Right kidney (tissue), 1 donor: ENCODE measurements at regions not wholly inside any gene's neighbourhood (a gene's known extent, or its start where the extent isn't known, plus 50 kb on each side); places are given as distances from the start of the nearest gene placed in this dataset.
"Not testable (repeated sequence)": the region's sequence is repeated elsewhere in the genome, so short reads cannot be mapped to it uniquely, and the experiment has no call there.

Source experiments
- DNase-seq: peaks from one replicate; pipeline ENCODE4 v3.0.0-alpha.2; 2016

DNA sequence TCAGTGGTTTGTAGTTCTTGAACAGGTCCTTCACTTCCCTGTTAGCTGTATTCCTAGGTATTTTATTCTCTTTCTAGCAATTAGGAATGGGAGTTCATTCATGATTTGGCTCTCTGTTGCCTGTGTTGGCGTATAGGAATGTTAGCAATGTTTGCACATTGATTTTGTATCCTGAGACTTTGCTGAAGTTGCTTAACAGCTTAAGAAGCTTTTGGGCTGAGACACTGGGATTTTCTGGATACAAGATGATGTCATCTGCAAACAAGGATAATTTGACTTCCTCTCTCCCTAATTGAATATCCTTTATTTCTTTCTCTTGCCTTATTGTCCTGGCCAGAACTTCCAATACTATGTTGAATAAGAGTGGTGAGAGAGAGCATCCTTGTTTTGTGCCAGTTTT, 121.8 kb upstream of the RASA1 start:
- not testable (repeated sequence) for DNase-seq

- DNase-seq: no peak
Measured at GRCh38 chr5:87147441-87147840, 120.2 kb upstream of the RASA1 start.

DNA sequence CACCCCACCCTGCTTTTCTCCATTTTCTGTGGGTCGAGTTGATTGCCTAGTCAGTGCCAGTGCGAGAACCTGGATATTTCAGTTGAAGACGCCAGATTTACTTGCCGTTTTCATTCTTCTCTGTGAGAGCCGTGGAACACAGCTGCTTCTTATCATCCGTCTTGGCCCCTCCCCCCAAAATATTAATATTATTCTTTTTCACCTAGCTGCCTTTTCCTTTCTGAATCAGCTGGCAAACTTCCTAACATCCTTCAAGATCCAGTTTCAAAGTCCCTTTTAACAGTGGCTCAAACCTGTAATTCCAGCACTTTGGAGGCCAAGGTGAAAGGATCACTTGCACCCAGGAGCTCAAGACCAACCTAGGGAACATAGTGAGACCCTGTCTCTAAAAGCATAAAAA, 117.1 kb upstream of the RASA1 start:
- no peak for DNase-seq

- DNase-seq: no peak
Measured at GRCh38 chr5:87151547-87151946, 116.1 kb upstream of the RASA1 start.

DNA sequence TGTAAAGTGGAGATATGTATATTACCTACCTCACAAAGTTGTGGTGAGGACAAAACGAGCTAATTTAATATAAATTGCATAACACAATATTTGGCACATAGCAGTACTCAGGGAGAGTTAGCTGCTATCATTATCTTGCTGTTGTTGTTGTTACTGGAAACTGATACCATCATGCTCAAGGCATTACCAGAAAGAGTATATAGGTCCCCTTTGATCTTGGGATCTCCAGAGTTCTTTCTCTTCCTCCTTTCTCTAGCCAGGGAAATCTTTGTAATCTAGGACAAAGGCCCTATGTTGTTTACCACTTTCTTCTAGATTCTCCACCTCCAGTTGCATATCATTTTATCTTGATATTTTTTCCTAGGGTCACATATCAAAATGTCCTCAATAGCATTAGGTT, 114.8 kb upstream of the RASA1 start:
- DNase-seq: no peak

- DNase-seq: no peak
Measured at GRCh38 chr5:87154191-87154590, 113.5 kb upstream of the RASA1 start.

- no peak for DNase-seq
Measured at GRCh38 chr5:87155106-87155505, 112.6 kb upstream of the RASA1 start.

DNA sequence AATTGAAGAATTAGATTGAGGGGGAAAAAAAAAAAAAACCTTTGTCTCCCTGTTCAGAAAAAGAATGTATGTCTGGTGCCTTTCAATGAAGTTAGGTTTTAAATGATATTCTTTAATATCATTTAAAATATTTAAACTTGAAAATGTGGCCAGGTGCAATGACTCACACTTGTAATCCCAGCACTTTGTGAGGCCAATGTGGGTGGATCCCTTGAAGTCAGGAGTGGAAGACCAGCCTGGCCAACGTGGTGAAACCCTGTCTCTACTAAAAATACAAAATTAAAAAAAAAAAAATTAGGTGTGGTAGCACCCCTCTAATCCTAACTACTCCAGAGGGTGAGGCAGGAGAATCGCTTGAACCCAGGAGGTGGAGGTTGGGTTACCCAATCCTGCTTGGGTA, 111.1 kb upstream of the RASA1 start:
- no peak for DNase-seq

- no peak for DNase-seq
Measured at GRCh38 chr5:87164409-87164808, 103.3 kb upstream of the RASA1 start.

DNA sequence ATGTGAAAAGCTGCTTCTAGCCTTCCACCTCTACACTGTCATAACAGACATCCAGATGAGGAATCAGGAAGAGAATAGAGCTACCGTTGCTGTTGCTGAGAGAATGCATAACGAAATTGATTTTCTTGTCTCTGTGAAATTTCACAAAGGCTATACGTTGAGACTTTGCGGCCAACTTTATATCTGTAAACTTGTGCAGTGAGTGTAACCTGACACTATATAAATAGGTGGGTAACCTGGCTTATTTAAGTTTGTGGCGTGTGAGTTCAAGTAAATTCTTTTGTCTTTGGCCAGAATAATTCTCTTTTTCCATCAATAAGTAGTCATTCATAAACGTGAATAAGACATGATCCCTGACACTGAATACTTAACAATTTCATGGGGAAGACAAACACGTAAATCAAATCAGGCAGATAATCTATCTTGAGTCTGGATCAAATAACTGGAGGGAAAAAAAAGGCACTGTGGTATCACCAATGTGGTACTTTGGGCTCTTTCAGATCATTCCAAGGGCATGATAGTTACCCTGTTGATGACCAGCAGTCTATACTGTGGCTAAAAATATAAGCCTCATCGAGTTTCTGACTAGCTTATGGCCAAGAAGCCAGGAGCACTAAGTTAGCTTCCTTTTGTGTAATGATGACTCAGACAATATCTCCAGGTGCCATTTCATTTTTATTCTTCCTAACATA, 98.2 kb upstream of the RASA1 start:
- no peak for DNase-seq

GRCh38 chr5:87170799-87171198, 96.9 kb upstream of the RASA1 start:
- DNase-seq: no peak

DNA sequence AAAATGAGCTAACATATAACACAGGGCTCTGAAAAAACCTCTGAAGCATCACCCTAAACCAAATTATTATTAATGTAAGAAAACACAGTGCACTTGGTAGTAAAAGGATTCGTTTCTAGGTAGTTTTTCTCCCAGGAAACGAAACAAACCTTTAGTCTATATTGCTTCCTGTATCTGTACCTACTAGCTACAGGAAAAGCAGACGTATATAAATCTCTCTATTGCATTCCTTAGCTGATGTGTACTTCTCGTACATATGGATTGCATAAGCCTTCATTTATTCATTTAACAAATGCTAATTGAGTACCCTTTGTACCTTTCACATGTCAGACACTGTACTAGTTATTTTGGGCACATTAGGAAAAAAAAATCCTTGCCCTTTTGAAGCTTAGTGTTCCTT, 85.0 kb upstream of the RASA1 start:
- DNase-seq: no peak

DNA sequence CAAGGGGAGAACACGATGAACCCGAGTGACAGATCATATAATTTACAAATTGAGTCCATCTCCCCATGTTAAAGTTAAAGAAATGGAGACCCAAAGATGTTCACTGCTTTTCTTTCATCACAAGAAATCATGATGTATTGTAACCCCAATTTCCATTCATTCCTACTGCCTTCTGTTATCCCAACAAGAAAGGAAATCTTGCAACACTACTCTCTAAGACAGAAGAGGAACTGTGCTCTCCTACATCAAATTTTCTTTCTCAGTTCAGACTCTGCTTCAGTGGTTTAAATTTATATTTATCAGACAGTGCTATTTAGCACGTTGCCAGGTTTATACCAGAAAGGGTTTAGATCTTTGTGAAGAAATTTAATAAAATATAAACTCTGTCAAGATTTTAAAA, 83.8 kb upstream of the RASA1 start:
- no peak for DNase-seq

- no peak for DNase-seq
Measured at GRCh38 chr5:87184605-87185004, 83.1 kb upstream of the RASA1 start.

DNA sequence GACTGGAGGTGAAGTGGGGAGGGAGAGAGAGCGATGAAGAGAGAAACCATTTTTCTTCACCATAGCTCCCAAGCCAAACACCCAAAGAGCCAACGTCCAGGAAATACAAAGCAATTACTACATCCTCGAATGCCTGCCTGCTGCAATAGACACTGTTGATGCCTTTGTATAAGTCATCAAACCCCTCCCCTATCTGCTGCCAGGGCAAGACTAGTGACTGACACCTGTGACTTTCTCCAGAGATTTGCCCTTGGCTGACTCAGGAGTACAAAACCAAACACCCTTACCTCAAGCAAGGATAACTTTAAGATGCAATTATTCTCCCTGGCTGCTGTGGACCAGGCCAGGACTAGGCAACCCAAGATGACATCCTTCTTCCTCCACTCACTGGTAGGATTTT, 81.8 kb upstream of the RASA1 start:
- no peak for DNase-seq

DNA sequence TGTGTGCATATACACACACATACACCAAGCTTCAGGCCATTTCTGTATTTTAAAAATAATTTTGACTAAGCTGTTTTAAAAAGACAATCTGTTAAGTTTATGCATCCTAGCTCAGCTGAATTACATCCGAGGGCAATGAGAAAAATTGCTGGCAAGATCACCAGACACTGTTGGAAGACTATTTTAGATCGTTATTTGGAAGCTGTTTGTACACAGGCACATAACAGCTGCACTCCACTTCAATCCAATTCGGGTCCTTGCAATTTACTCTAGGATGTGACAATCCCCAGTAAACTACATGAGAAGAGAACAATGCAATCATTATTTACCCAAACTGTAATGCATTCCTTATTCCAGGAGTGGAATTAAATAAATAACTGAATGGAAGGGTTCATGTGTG, 79.3 kb upstream of the RASA1 start:
- DNase-seq: no peak

GRCh38 chr5:87190041-87190440, 77.6 kb upstream of the RASA1 start:
- no peak for DNase-seq

- no peak for DNase-seq
Measured at GRCh38 chr5:87190687-87191086, 77.0 kb upstream of the RASA1 start.

DNA sequence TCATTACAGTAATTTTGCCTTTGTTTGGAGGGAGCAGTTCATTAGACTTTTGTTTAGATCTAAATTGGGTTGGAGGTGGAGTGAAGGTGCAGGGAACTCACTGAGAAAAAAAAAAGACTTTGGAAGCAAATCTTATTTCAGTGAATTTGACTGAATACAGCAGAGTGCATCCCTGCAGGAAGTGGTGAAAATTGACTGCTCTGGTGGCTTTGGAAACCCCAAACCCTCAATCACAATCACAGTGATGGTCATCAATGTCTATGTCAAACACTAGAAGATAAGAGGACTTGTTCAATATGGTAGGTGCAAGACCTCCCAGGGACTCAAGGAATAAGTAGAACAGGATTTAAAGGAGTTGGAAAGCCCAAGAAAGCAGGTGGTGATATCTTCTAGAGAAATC, 76.0 kb upstream of the RASA1 start:
- DNase-seq: no peak

GRCh38 chr5:87195104-87195591, 72.5 kb upstream of the RASA1 start:
- no peak for DNase-seq

GRCh38 chr5:87195616-87196015, 72.1 kb upstream of the RASA1 start:
- DNase-seq: no peak

DNA sequence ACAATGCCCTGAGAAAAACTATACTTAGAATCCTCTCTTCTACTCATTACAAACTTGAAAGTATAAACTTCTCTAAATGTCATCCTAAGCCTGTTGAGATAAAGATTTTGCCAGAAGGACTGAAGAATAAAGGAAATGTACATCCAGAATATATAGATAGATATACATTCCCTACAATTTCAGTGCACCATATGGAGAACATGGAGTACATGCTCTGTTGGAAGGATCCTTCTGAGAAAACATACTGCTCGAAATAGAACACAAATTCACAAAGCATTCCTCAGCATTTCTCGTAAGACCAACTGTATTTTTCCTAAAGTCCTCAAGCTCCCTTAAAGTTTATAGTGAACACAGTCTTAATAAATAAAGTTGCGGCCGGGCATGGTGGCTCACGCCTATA, 69.7 kb upstream of the RASA1 start:
- no peak for DNase-seq

DNA sequence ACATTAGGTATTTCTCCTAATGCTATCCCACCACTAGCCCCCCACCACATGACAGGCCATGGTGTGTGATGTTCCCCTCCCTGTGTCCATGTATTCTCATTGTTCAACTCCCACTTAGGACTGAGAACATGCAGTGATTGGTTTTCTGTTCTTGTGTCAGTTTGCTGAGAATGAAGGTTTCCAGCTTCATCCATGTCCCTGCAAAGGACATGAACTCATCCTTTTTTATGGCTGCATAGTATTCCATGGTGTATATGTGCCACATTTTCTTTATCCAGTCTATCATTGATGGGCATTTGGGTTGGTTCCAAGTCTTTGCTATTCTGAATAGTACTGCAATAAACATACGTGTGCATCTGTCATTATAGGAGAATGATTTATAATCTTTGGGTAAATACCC, 68.4 kb upstream of the RASA1 start:
- not testable (repeated sequence) for DNase-seq

DNA sequence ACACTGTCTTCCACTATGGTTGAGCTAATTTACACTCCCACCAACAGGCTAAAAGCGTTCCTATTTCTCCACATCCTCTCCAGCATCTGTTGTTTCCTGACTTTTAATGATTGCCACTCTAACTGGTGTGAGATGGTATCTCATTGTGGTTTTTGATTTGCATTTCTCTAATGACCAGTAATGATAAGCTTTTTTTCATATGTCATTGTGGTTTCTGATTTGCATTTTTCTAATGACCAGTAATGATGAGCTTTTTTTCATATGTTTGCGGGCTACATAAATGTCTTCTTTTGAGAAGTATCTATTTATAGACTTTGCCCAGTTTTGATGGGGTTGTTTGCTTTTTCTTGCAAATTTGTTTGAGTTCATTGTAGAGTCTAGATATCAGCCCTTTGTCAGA, 68.0 kb upstream of the RASA1 start:
- not testable (repeated sequence) for DNase-seq

- no peak for DNase-seq
Measured at GRCh38 chr5:87210076-87210475, 57.6 kb upstream of the RASA1 start.
